ENCODE measurements at regions not wholly inside any gene's neighbourhood (a gene's known extent, or its start where the extent isn't known, plus 50 kb on each side); places are given as distances from the start of the nearest gene placed in this dataset.

DNA sequence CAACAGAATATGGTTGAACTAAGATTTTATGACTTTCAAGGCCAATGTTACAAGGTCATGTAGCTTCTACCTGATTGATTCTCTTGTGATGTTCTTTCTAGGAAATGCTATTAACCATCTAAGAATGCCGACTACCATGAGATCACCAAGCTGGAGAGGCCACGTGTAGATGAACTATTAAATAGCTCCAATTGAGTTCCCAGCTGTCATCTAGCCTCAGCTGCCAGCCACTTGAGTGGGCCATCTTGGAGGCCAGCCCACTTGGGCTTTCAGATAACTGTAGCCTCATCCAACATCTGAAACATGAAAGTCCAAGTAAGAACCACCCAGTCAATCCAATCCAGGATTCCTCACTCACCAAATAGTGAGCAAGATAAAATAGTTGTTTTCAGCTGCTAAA, 376.9 kb upstream of the TMEFF2 start:
- TF ChIP-seq, protein P1, sequence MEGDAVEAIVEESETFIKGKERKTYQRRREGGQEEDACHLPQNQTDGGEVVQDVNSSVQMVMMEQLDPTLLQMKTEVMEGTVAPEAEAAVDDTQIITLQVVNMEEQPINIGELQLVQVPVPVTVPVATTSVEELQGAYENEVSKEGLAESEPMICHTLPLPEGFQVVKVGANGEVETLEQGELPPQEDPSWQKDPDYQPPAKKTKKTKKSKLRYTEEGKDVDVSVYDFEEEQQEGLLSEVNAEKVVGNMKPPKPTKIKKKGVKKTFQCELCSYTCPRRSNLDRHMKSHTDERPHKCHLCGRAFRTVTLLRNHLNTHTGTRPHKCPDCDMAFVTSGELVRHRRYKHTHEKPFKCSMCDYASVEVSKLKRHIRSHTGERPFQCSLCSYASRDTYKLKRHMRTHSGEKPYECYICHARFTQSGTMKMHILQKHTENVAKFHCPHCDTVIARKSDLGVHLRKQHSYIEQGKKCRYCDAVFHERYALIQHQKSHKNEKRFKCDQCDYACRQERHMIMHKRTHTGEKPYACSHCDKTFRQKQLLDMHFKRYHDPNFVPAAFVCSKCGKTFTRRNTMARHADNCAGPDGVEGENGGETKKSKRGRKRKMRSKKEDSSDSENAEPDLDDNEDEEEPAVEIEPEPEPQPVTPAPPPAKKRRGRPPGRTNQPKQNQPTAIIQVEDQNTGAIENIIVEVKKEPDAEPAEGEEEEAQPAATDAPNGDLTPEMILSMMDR (IDR thresholded peaks at IDR 0.05) = no peak
- no peak for TF ChIP-seq POLR2AphosphoS5 (IDR thresholded peaks at IDR 0.05)
- TF ChIP-seq EP300 (IDR thresholded peaks at IDR 0.05) = no peak
- no peak for TF ChIP-seq POLR2A (IDR thresholded peaks at IDR 0.05)

All from sigmoid colon (tissue), 4 donors.